SH-SY5Y (cell line): ENCODE measurements at regions not wholly inside any gene's neighbourhood (a gene's known extent, or its start where the extent isn't known, plus 50 kb on each side); places are given as distances from the start of the nearest gene placed in this dataset.

Experiments used
- GATA2 ChIP-seq: IDR thresholded peaks from 2 replicates; pipeline ENCODE4 v1.6.1; 2011; ENCODE audit warnings: mild to moderate bottlenecking, low read depth, low read length
- GATA3 ChIP-seq: IDR thresholded peaks from 2 replicates; pipeline ENCODE4 v1.6.1; 2011; ENCODE audit warnings: low read depth, mild to moderate bottlenecking, low read length, moderate library complexity

GRCh38 chr10:33506838-33507661 is 172.6 kb upstream of the NRP1 start:
- no peak for TF ChIP-seq GATA3
- TF ChIP-seq GATA2 = no peak

DNA sequence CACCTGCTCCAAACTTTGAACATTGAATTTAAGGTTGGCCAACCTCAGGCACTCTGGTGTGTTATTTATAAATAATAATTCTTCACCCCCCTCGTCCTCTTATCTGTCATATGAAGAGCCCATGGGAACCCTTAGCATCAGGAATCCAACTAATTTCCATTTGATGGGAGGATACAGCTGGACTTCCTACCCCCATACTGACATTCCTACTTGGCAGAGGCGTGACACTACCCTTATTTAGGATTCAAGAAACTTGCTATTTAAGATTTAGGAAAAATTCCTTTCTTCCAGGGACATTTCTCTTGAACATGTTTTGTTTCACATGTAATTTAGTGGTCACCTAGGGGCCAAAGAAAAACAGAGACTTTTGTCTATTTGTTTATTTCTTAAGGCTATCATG is 171.9 kb upstream of the NRP1 start:
- no peak for TF ChIP-seq GATA2
- TF ChIP-seq GATA3 = no peak

DNA sequence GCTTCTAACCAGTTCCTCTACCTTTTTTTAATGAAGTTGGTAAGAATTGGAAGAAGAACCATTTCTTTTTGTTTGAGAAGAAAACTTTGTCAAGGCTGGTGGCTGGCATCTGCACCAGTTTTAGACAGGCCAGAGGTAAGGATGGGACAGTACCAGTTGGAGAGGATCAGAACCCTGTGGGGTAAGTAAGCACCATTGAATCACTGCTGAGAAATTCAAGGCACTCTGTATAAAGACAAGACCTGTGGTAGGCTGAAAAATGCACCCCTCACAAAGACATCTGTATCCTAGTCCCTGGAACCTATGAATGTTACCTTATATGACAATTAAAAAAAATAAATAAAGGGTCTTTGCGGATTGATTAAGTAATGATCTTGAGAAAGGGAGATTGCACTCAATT is 166.7 kb upstream of the NRP1 start:
- TF ChIP-seq GATA2 = no peak
- TF ChIP-seq GATA3 = no peak

DNA sequence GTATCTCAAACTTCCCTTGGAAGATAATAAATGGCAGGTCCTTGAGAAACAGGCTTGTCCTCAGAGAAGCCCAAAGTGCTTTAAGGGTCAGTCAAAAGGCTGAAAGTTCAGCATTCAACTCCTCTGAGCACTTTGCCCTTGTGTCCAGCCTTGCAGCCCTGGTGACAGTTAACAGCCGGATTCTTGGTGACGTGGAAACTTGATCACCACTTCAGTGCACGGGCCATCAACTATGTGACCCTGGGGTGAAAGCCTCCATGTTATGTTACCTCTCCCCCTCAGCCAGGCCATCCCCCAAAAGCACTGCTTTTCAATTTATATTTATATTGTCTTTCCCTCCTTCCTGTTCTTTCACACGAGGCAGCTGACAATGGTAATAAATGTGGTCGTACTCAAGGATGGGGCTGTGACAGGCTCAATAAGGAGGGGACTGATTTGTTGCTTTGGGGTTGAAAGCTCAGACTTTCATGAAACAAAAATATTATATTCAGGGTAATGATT is 164.0 kb upstream of the NRP1 start:
- TF ChIP-seq GATA3 (no peak), GATA2 (no peak)

GRCh38 chr10:33497338-33497737 is 162.9 kb upstream of the NRP1 start:
- TF ChIP-seq GATA3 (no peak), GATA2 (no peak)

DNA sequence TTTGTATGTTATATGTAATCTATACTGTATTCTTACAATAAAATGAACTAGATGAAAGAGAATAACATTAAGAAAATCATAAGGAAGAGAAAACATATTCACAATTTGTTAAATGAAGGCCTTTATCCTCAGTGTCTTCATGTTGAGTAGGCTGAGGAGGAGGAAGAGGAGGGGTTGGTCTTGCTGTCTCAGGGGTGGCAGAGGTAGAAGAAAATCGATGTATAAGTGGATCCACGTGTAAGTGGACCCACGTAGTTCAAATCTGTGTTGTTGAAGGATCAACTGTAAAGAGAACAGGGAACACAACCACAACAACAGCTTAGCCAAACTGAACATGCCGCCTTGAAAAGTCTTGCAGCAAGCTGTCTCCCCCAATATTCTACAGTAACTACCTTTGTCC is 161.6 kb upstream of the NRP1 start:
- no peak for TF ChIP-seq GATA3
- TF ChIP-seq GATA2 = no peak

- no peak for TF ChIP-seq GATA2
These were observed 160.3 kb upstream of the NRP1 start for GRCh38 chr10:33494694-33495265.

- TF ChIP-seq GATA2 = no peak
- TF ChIP-seq GATA3 = no peak
These were observed 159.5 kb upstream of the NRP1 start for GRCh38 chr10:33493978-33494377.

DNA sequence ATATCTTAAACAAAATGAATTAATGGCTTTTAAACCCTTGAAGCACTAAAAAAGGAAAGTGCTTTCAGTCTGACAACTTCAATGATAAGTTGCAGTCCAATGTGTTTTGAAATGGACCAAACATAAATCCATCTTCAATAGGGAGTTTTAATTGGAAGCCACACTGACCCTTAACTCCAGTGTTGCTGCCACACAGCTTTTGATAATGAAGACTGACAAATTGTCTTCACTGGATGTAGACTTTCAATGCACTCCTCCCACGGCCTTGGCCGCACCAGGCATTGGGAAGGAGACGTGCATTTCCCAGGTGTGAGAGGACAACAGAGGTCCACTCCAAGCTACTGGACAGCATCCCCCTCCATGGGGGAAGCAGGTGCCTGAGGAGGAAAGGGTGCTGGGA is 159.0 kb upstream of the NRP1 start:
- no peak for TF ChIP-seq GATA3
- no peak for TF ChIP-seq GATA2

- TF ChIP-seq GATA3 = no peak
- no peak for TF ChIP-seq GATA2
These were observed 158.4 kb upstream of the NRP1 start for GRCh38 chr10:33492701-33493345.

GRCh38 chr10:33489501-33490176 is 155.2 kb upstream of the NRP1 start:
- no peak for TF ChIP-seq GATA3
- no peak for TF ChIP-seq GATA2

GRCh38 chr10:33487014-33487776 is 152.7 kb upstream of the NRP1 start:
- TF ChIP-seq GATA3 (no peak), GATA2 (no peak)

- TF ChIP-seq GATA2 (no peak), GATA3 (no peak)
These were observed 150.8 kb upstream of the NRP1 start for GRCh38 chr10:33485276-33485675.

GRCh38 chr10:33484787-33485186 is 150.3 kb upstream of the NRP1 start:
- TF ChIP-seq GATA3 (no peak), GATA2 (no peak)
